Activated CD8-positive, alpha-beta T cell treated with anti-CD3 and anti-CD28 coated beads for 36 hours (primary cell): ENCODE measurements at regions not wholly inside any gene's neighbourhood (a gene's known extent, or its start where the extent isn't known, plus 50 kb on each side); places are given as distances from the start of the nearest gene placed in this dataset.

Source experiments
- ATAC-seq: fragments of 200-7000 bp; cut with Tn5 transposase; one replicate; pipeline ENCODE4 v1.10.0; 2021; ENCODE audit warnings: mild to moderate bottlenecking, moderate library complexity
- CTCF ChIA-PET: fragments of 350-600 bp; sonication (Branson Sonifier 250); formaldehyde crosslinking; loops from one replicate; lab custom pipeline; 2021; ENCODE audit warnings: antibody characterized with exemption; lab: Charles Lee
- POLR2A ChIA-PET: fragments of 350-600 bp; sonication (Branson Sonifier 250); formaldehyde crosslinking; loops from one replicate; lab custom pipeline; 2021; ENCODE audit warnings: antibody characterized with exemption; lab: Charles Lee
- DNase-seq: peaks from one replicate; pipeline ENCODE4 v3.0.0-alpha.2; 2020
- H3K27ac Mint-ChIP-seq: one replicate; pipeline ENCODE4 v1.8.0; 2021; ENCODE audit warnings: mild to moderate bottlenecking, mixed read lengths
- H3K27me3 Mint-ChIP-seq: one replicate; pipeline ENCODE4 v1.8.0; 2021; ENCODE audit warnings: mixed read lengths
- H3K36me3 Mint-ChIP-seq: one replicate; pipeline ENCODE4 v1.8.0; 2021; ENCODE audit warnings: low read depth, mixed read lengths
- H3K4me1 Mint-ChIP-seq: one replicate; pipeline ENCODE4 v1.8.0; 2021; ENCODE audit warnings: low read depth, mixed read lengths
- H3K4me3 Mint-ChIP-seq: one replicate; pipeline ENCODE4 v1.8.0; 2021; ENCODE audit warnings: mild to moderate bottlenecking, moderate library complexity, mixed read lengths
- H3K9me3 Mint-ChIP-seq: one replicate; pipeline ENCODE4 v1.8.0; 2021; ENCODE audit warnings: mixed read lengths
- CTCF ChIP-seq: fragments of 200-600 bp; IDR thresholded peaks from one replicate; pipeline ENCODE4 v1.8.0; 2022; ENCODE audit warnings: antibody characterized with exemption, mild to moderate bottlenecking
- intact Hi-C: fragments of 100-400 bp; cut with micrococcal nuclease; formaldehyde crosslinking; loops from one replicate; pipeline ENCODE4 v1.10.0; 2022

GRCh38 chr2:575727-576236 is 101.4 kb downstream of the TMEM18 start:
- intact Hi-C loops = no loop called here
- peaks cover 2% of the 10 kb centered on the region for H3K36me3 Mint-ChIP-seq
- no peak overlapping the region for H3K27ac Mint-ChIP-seq
- no peak for DNase-seq
- H3K9me3 Mint-ChIP-seq = peaks cover 11% of the 10 kb centered on the region
- ATAC-seq = no peak
- no peaks in the 10 kb centered on the region for H3K4me1 Mint-ChIP-seq
- H3K4me3 Mint-ChIP-seq = no peak overlapping the region
- peaks cover 12% of the 10 kb centered on the region for H3K27me3 Mint-ChIP-seq
- TF ChIP-seq CTCF = no peak
- CTCF ChIA-PET = no interaction called here
- POLR2A ChIA-PET = no interaction called here

GRCh38 chr2:575030-575726 is 102.0 kb downstream of the TMEM18 start:
- no peak for DNase-seq
- peaks cover 2% of the 10 kb centered on the region for H3K36me3 Mint-ChIP-seq
- CTCF ChIA-PET = no interaction called here
- intact Hi-C loops = no loop called here
- H3K9me3 Mint-ChIP-seq = peaks cover 11% of the 10 kb centered on the region
- POLR2A ChIA-PET = interaction anchor here (0.6 kb wide), 1 partner anchor 10 kb away, joined by 3 read pairs; no protein-coding TSS in a partner anchor
- H3K4me1 Mint-ChIP-seq = no peaks in the 10 kb centered on the region
- ATAC-seq = no peak
- H3K27me3 Mint-ChIP-seq = peaks cover 15% of the 10 kb centered on the region
- TF ChIP-seq CTCF = no peak
- H3K4me3 Mint-ChIP-seq = no peak overlapping the region
- H3K27ac Mint-ChIP-seq = no peak overlapping the region

GRCh38 chr2:573805-574392 is 103.3 kb downstream of the TMEM18 start:
- Mint-ChIP-seq H3K27me3 (peaks cover 14% of the 10 kb centered on the region), H3K36me3 (peaks cover 2% of the 10 kb centered on the region), H3K9me3 (peaks cover 11% of the 10 kb centered on the region), H3K27ac (no peak overlapping the region), H3K4me3 (no peak overlapping the region), H3K4me1 (no peaks in the 10 kb centered on the region)
- ATAC-seq (no peak), DNase-seq (no peak)
- intact Hi-C loops = no loop called here
- no peak for TF ChIP-seq CTCF
- ChIA-PET CTCF (interaction anchor here (1.5 kb wide), 1 partner anchor 11 kb away, joined by 4 read pairs; no protein-coding TSS in a partner anchor), POLR2A (no interaction called here)

GRCh38 chr2:573025-573424 is 104.2 kb downstream of the TMEM18 start:
- Mint-ChIP-seq H3K27me3 (peaks cover 12% of the 10 kb centered on the region), H3K4me1 (no peaks in the 10 kb centered on the region), H3K36me3 (peaks cover 2% of the 10 kb centered on the region), H3K27ac (no peak overlapping the region), H3K9me3 (peaks cover 11% of the 10 kb centered on the region), H3K4me3 (no peak overlapping the region)
- ATAC-seq (no peak), DNase-seq (no peak)
- intact Hi-C loops = no loop called here
- no peak for TF ChIP-seq CTCF
- POLR2A ChIA-PET = no interaction called here
- CTCF ChIA-PET = interaction anchor here (1.0 to 1.5 kb wide), 2 partner anchors 12 to 65 kb away, joined by 3 to 4 read pairs; no protein-coding TSS in a partner anchor

- DNase-seq (no peak), ATAC-seq (no peak)
- intact Hi-C loops = no loop called here
- ChIA-PET CTCF (no interaction called here), POLR2A (no interaction called here)
- Mint-ChIP-seq H3K4me3 (no peak overlapping the region), H3K27ac (no peak overlapping the region), H3K27me3 (peaks cover 16% of the 10 kb centered on the region), H3K9me3 (peaks cover 1% of the 10 kb centered on the region), H3K36me3 (no peaks in the 10 kb centered on the region), H3K4me1 (no peaks in the 10 kb centered on the region)
- TF ChIP-seq CTCF = no peak
Measured at GRCh38 chr2:569681-570080, 107.5 kb downstream of the TMEM18 start.
